ENCODE measurements at regions not wholly inside any gene's neighbourhood (a gene's known extent, or its start where the extent isn't known, plus 50 kb on each side); places are given as distances from the start of the nearest gene placed in this dataset.

DNA sequence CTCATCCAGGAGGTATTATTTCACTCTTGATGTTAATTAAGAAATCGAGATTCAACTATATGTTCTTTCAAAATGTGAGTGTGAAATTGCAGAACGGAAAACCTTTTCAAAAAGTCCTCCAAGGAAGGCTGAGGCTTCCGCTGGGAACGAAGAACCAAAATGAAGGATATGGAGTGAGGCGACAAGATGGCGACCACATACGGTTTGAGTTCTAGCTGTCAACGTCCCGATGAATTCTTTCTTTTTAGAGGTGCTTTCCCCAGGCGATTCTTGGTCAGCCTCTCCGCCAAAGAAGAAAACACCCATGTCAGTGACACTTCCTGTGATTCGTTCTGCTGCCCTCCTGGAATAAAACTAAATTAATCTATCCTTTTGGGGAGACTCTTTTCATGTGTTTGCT, 78.3 kb upstream of the ADAMTS16 start:
- DNase-seq (ENCODE audit: extremely low read depth, low read depth), result no peak

DNA sequence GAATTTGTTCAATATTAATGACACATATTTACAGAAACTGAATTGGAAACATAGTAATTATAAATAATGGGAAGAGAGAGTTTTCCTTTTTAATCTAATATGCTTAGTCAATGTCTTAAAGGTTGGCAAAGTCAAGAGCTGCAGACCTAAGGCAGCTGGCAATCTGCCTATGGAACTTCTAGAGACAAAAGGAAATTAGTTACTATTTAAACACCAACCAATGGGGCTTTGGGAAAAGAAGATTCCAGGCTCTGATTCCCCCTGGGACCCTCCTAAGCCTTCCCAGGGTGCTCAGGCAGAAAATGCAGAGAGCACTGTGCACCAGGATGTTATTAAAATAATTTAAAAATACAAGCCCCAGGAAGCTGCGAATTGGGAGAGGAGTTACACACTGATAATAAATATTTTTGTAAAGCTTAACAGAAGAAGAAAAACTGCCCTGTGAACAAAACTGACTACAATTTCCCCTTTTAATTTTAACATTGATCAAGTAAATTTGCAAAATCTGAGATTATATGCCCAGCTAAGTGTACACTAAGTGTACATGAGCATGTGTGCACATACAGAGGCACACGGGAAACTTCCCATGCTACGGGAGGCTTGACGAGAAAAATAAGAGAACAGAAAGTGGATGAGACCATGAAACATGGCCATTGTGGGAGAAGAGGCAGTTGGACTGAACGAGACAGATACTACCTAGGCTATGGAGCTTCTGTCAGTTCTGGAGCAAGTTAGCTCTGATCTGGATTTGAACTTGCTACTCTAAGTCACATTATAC, 77.4 kb upstream of the ADAMTS16 start:
- no peak for DNase-seq (ENCODE audit: extremely low read depth, low read depth)

DNA sequence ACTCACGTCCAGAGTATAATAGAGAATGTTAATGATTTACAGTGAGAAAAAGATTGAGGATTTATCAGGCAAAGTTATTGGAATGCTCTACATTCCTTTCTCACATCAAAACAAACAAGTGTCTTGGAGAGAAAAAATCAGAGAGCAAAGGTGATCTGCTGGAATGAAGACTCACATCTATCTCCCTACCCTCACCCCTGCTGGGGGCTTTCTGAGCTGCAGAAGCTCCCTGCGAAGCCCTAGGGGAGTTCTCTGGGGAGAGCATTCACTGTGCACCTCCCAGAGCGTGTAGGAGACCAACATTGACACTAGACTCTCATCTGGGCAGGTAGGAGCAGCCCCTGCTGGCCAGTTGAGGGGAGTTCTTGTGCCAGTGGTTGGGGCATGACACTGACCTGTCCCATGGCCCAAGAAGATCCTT, 76.6 kb upstream of the ADAMTS16 start:
- DNase-seq (ENCODE audit: extremely low read depth, low read depth), result no peak

DNA sequence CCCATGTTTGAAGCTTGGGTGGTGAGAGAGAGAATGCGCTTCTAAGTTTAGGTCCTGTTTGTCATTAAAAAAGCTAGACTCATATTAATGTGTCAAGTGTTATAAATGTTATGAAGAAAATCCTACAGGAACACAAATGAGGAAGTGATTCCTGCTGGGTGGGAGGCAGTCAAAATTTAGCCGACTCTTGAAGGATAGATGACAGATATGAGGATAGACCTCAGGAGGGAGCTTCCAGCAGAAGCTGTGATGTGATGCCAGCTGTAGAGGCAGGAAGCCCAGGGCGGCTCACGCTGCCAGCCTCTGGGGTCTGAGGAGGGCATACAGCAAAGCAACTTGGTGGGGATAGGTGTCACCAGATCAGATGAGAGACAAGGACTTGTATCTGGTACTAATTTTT, 74.7 kb upstream of the ADAMTS16 start:
- DNase-seq (ENCODE audit: extremely low read depth, low read depth), result no peak

DNA sequence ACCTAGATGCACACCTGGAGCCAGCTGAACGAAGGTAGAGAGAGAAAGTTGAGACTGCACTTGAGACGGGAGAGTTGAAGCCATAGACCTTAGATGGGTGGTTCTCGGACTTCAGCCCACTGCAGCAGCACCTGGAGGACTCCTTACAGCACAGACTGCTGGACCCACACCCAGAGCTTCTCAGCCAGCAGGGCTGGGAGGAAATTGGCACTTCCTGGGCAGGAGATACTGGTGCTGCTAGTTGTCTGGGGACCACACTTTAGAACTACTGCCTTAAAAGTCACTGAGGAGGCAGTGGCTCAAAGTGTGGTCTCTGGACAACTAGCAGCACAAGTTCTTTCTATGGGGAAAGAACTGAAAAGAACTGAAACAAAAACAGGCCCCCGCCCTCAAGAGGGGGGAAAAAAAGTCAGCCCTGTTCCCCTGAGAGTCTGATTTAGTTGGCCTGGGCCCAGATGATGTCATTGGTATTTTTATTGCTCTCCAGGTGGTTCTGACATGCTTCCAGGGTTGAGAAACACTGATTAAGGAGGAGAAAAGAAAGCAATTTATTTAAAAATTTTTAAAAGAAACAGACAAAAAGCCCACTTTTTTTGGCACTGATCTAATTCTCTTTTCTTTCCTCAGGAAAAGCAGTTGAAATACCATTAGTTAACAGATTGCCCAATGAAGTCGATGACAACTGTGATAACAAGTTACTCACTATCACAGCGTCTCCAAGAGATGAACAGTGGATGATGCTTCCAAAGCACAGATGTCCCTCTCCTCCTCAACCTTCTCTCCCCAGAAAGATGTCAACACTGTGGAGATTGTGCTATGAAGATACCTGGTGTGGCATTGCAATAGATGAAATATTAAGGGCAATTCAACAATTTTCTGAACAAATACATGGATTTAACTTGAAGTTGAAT, 73.6 kb upstream of the ADAMTS16 start:
- no peak for DNase-seq (ENCODE audit: extremely low read depth, low read depth)

DNA sequence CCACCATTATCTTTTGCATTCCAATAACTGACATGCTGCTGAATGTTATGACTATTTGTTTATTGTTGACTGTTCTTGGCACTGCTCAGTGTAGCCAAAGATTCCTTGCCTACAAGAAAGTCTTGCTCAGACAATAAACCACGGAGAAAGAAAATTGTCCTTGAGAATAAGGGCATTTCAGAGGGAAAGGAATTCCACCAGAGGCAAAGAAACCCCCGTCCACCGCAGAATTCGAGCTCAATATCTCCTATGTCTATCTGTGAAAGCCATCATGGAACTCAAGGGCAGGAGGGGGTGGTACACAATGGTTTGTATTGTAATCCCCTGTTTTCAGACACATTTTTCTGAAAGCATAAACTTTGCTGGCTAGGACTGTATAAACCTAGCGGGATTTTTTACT, 70.3 kb upstream of the ADAMTS16 start:
- no peak for DNase-seq (ENCODE audit: extremely low read depth, low read depth)

DNA sequence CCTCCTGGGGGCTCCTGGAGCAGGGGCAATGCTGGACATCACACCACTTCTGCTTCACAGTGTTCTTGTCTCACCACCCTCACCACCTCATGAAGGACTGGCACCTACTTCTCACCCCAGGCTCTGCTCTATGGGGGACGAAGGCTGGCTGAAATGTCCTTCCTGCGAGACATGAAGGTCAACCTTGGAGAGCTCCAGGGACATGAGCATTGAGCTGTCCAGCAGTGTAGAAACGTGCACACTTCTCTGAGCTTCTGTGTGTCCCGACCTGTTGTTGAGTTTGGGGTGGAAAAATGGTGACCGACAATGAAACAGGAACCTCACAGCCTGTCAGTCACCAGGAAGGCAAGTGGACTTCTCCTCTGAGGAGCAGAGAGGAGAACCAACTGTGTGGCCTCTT, 68.6 kb upstream of the ADAMTS16 start:
- no peak for DNase-seq (ENCODE audit: extremely low read depth, low read depth)

DNA sequence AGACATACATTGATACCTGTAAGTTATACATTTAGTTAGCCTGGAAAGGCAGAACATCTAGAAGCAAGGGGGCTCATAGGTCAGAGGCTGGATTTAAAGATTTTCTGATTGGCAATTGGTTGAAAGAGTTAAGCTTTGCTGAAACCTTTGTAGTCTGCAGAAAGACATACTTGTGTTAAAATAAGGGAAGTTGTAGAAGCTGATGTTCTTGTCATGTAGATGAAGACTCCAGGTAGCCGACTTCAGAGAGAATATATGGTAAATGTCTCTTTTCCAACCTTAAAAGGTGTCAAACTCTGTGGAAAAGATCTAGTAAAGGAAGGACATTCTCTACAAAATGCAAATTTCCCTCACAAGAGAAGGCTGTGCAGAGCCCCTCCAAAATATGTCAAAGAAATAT, 62.9 kb upstream of the ADAMTS16 start:
- DNase-seq (ENCODE audit: extremely low read depth, low read depth), result no peak

DNA sequence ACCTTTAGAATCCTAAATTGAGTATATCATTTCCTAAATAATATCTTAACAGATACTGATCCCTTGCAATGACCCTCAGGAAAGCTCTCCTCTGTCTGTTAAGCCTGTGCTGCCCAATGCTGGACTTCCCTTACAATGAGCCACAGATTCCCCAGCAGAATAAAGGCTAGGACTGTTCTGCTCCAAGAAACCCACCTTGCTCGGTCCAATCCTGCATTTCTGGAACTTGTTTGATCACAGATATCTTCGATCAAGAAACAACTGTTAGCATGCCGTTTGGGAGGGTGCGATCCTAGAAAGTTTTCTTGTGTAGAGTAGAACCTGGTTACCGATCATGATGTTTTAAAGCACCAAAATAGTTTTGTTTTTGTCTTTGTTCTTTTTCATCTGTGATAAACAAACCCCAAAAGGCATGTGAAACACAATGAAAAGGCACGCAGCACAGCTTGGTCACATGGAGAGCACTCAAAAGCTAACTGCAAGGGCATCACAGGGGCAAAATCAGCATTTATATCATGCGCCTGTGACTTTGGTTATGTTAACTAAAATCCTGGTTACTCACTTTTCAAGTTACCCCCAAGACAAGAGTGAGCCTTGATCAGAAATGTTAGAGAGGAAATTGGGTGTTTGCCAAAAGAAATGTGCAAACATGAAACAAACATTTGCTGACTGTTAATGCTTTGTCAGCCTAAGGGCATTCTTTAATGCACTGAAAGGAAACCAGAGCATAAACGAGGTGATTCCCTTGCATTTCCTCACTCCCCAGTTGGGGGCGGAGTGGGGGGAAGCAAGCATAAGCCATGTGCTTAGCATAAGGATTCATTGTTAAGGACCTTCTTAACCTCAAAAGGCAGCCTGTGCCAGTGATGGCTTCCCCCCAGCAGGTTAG, 61.9 kb upstream of the ADAMTS16 start:
- DNase-seq (ENCODE audit: extremely low read depth, low read depth), result no peak

DNA sequence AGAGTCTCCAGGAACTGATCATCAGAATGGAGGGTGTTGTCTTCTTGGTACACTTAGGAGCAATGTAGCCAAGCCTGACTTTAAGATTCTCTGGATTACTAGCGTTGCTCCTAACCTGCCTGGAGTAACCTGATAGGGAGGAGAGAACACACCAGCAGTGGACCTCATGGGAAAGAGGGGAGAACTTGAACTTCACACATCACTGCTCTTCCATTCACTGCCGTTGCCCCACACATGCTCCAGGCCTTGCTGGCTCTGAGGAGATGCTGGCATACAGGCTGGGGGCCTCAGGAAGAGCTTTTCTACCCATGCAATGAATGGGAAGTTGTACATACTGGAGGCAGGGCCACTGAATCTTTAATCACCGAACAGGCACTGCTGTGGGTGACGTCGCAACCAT, 60.3 kb upstream of the ADAMTS16 start:
- DNase-seq (ENCODE audit: extremely low read depth, low read depth), result no peak

DNA sequence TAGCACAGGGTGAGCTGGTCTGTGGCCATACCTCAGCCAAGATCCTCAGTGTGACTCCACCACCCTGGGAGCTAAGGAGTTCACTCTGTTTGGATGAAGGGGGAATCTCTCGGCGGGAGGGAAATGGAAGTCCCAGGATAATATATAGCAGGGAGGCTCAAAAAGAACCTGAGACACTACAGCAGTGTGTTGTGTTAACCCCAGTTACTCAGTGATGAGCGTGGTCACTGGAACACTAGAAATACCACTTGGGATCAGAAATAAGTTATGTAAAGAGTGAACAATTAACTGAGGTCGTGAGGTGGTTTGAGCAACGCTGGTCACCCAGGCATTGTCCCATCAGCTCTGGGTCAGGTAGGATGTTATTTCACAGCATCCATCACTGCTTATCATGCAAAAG, 59.3 kb upstream of the ADAMTS16 start:
- DNase-seq (ENCODE audit: extremely low read depth, low read depth), result no peak

DNA sequence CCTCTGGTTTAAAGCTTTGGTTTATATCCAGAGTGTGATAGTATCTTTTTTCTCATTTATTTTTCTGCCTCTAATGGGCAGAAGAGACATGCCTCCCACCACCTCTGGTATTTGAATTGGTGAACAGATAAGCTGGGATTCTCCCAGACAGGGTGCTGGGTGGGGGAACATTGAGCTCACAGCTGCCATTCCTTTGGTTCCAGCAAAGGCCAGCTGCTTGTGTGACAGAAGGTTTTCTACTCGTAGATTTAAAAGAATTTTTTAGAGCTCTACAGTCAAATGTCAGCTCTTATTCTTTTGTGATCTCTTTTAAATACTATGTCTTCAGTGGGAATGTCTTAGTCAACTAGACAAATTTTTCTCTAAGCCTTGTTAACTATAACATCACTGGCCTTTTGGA, 54.7 kb upstream of the ADAMTS16 start:
- no peak for DNase-seq (ENCODE audit: extremely low read depth, low read depth)

DNA sequence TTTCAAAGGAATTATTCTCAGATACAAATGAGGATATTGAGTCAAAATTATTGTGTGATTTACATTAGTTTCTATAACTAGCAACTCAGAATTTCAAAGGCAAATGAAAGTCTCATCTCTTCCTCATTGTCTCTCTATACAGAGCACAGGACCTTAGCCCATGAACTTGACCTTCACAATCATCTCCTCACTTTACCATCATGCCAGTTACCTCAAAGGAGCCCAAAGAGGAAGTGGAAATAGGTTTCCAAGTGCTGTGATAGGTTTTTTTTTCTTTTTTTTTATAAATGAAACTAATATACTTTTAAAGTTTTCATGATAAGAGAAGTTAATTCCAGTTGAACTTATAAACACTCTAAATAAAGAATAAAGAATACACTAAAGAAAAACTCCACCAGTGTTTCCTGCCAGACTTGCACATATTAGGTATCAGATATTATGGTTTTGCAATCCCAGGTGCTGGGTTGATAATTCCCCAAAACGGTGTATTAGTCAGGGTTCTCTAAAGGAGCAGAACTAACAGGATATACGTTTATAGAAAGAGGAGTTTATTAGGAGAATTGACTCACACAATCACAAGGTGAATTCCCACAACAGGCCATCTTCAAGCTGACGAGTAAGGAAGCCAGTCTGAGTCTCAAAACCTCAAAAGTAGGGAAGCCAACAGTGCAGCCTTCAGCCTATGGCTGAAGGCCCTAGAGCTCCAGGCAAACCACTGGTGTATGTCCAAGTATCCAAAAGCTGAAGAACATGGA, 50.1 kb upstream of the ADAMTS16 start:
- no peak for DNase-seq (ENCODE audit: extremely low read depth, low read depth)

Measured in NCI-H460 (cell line).